Lung microvascular endothelial cell (primary cell): ENCODE measurements at regions not wholly inside any gene's neighbourhood (a gene's known extent, or its start where the extent isn't known, plus 50 kb on each side); places are given as distances from the start of the nearest gene placed in this dataset.

ENCODE experiments used
- DNase-seq, 2 donors: peaks; one replicate each; pipeline versions ENCODE4 v3.0.0 to v3.0.0-alpha.2; 2010; ENCODE audit warnings: low read depth in 2 of 2

DNA sequence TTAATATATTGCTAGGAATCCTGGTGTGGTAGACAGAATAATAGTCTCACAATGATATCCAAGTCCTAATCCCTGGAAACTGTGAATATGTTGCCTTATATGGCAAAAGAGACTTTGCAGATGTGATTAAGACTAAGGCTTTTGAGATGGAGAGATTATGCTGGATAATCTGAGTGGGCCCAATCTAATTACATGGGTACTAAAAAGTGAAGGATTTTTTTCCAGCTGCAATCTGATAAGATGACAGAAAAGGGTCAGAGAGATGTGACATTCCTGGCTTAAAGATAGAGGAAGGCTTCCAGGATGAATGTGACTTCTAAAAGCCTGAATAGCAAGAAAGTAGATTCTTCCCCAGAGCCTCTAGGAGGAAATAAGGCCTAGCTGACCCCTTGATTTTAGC lies 80.7 kb upstream of the MPDZ start:
- no peak for DNase-seq

DNA sequence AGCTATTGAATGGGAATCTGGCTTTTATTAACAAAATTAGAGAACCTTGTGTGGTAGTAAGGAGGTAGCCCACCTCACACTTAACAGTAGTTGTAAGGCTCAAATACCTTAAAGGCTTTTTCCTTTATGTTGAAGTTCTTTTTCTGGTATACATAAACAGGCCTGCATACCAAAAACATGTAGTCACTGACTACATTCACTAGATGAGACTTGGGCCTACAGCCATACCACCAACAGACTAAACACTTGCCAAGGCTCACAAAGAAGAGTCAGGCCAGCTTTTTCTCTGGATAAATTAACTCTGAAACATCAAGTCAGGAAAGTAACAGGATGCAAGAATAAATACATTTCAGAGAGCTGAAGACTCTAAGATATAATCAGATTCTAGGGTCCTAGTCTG lies 78.6 kb upstream of the MPDZ start:
- DNase-seq: peak in 1 of 2 donors; percentile 32

GRCh38 chr9:13354733-13355132 lies 75.2 kb upstream of the MPDZ start:
- peak in 1 of 2 donors; percentile 26 for DNase-seq

GRCh38 chr9:13352451-13352979 lies 73.0 kb upstream of the MPDZ start:
- no peak for DNase-seq

DNA sequence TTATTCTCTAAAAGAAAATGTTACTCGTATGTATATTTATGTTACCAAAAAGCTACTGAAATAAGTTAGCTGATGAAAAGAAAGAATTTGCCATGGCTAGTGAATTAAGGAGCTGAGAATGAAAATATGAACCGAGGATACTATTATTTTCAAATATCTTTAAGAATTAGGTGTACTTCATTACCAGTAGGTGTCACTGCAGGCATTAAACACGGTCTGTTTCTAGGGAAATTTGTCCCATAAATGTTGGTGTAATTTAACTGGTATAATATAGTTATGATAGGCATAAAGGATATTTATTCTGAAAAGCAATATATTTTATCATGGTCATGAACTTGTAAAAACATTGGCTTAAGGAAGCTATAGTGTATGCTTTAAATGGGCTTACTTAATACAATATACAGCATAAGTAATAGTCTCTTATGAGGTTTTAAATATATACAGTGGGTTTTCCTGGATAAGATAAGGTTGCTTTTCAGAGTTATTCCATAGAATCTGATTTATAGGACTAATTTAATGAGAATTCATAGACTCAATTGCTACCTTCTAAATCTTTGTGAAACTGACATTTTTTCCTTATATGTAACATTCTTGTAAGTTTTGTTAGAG lies 72.4 kb upstream of the MPDZ start:
- peak; percentile 79 to 90 for DNase-seq

- DNase-seq: no peak
These were observed 53.1 kb upstream of the MPDZ start for GRCh38 chr9:13332571-13332970.

- no peak for DNase-seq
These were observed 51.8 kb upstream of the MPDZ start for GRCh38 chr9:13331320-13331719.

- peak; percentile 58 to 64 for DNase-seq
These were observed 51.0 kb upstream of the MPDZ start for GRCh38 chr9:13330396-13331004.
